ENCODE measurements at regions not wholly inside any gene's neighbourhood (a gene's known extent, or its start where the extent isn't known, plus 50 kb on each side); places are given as distances from the start of the nearest gene placed in this dataset.

GRCh38 chr2:7844414-7844965 is 837.4 kb upstream of the ID2 start:
- POLR2A ChIA-PET: no interaction called here

GRCh38 chr2:7845332-7845731 is 836.5 kb upstream of the ID2 start:
- CTCF ChIA-PET: interaction anchor here (0.6 kb wide), 1 partner anchor 9 kb away, joined by 3 read pairs; no protein-coding TSS in a partner anchor

More at GRCh38 chr2:7844414-7844965, 837.4 kb upstream of the ID2 start:
- CTCF ChIA-PET: no interaction called here
- no peak for TF ChIP-seq CTCF (IDR thresholded peaks at IDR 0.05; ENCODE audit: control extremely low read depth, extremely low read depth, low read depth, missing control alignments)
- DNase-seq (ENCODE audit: extremely low spot score): no peak

DNA sequence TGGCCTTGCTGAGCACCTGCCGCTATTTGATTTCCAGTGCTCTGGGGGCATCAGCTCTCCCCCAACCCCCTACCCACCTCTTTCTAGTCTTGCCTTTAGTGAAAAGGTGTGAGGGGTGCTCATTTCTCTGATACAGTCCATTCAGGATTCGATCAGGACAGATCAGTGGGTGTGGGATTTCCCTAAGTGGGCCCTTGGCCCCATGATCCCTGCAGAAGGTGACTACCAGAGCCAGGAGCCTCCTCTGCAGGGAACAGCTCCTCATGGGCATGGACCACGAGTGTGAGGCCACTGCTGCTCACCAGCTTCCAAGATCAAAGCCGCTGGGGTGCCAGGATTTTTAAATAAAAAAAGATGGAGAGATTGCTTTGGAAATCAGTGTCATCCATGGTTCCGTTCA is 835.2 kb upstream of the ID2 start:
- no peak for TF ChIP-seq CTCF (IDR thresholded peaks at IDR 0.05; ENCODE audit: control extremely low read depth, extremely low read depth, low read depth, missing control alignments)
- no peak for DNase-seq (ENCODE audit: extremely low spot score)
- POLR2A ChIA-PET: no interaction called here
- CTCF ChIA-PET: no interaction called here

More at GRCh38 chr2:7845332-7845731, 836.5 kb upstream of the ID2 start:
- POLR2A ChIA-PET: no interaction called here
- TF ChIP-seq CTCF (IDR thresholded peaks at IDR 0.05; ENCODE audit: control extremely low read depth, extremely low read depth, low read depth, missing control alignments): no peak
- DNase-seq (ENCODE audit: extremely low spot score): no peak

GRCh38 chr2:7847321-7847720 is 834.5 kb upstream of the ID2 start:
- TF ChIP-seq CTCF (IDR thresholded peaks at IDR 0.05; ENCODE audit: control extremely low read depth, extremely low read depth, low read depth, missing control alignments): no peak
- CTCF ChIA-PET: no interaction called here
- DNase-seq (ENCODE audit: extremely low spot score): no peak

DNA sequence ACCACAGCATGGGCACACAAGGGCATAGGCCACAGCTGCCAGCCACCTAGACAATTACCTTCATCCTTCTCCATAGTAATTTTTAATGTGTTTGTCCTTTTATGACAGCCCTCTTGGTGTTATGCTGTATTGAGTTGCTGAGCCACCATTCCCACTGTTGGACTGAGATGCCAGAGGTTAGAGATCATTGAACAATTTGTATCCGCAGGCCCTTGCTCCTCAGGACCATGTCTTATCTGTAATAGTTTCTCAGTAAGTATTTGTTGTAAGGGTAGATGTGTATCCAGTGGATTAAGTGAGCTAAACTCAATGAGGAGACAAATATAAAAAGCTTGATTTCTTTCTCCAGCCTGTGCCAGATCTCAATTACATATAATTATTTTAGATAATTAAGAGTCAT is 832.8 kb upstream of the ID2 start:
- DNase-seq (ENCODE audit: extremely low spot score): no peak
- CTCF ChIA-PET: interaction anchor here (2.0 kb wide), 1 partner anchor 8 kb away, joined by 6 read pairs; no protein-coding TSS in a partner anchor
- no peak for TF ChIP-seq CTCF (IDR thresholded peaks at IDR 0.05; ENCODE audit: control extremely low read depth, extremely low read depth, low read depth, missing control alignments)
- POLR2A ChIA-PET: no interaction called here

More at GRCh38 chr2:7847321-7847720, 834.5 kb upstream of the ID2 start:
- POLR2A ChIA-PET: no interaction called here

DNA sequence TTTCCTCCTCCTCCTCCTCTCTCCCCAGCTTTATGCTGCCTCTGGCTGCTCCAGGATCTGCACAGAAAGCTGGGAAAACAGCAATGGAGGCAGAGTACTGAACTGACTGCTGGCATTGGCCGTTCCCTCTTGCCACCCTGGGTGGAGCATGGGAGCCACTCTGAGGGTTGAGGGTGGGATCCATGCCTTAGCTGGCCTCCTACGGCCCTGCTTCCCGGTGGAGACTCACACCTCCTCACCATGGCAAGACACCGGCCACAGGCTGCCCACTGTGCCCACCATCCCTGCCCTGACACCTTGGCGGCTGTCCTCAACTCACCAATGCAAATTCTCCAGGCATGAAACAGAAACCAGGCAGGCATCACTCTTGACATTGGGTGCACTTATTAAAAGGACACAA is 832.3 kb upstream of the ID2 start:
- CTCF ChIA-PET: interaction anchor here (2.0 kb wide), 1 partner anchor 8 kb away, joined by 6 read pairs; no protein-coding TSS in a partner anchor
- TF ChIP-seq CTCF (IDR thresholded peaks at IDR 0.05; ENCODE audit: control extremely low read depth, extremely low read depth, low read depth, missing control alignments): no peak
- POLR2A ChIA-PET: no interaction called here
- no peak for DNase-seq (ENCODE audit: extremely low spot score)
